ENCODE measurements at regions not wholly inside any gene's neighbourhood (a gene's known extent, or its start where the extent isn't known, plus 50 kb on each side); places are given as distances from the start of the nearest gene placed in this dataset.

DNA sequence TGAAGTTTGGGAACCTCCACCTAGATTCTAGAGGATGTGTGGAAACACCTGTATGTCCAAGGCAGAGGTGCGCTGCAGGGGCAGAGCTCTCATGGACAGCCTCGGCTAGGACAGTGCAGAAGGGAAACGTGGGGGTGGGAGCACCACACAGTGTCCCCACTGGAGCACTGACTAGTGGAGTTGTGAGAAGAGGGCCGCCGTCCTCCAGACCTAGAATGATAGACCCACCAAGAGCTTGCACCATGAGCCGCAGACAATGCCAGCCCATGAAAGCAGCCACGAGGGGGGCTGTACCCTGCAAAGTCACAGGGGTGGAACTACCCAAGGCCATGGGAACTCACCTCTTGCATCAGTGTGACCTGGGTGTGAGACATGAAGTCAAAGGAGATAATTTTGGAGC is 274.5 kb upstream of the FMR1 start:
- no peak for DNase-seq (ENCODE audit: low spot score in 2 of 2)
- H3K4me3 ChIP-seq = no peak overlapping the region
- H3K27me3 ChIP-seq = no peaks in the 10 kb centered on the region
- TF ChIP-seq, protein P1, sequence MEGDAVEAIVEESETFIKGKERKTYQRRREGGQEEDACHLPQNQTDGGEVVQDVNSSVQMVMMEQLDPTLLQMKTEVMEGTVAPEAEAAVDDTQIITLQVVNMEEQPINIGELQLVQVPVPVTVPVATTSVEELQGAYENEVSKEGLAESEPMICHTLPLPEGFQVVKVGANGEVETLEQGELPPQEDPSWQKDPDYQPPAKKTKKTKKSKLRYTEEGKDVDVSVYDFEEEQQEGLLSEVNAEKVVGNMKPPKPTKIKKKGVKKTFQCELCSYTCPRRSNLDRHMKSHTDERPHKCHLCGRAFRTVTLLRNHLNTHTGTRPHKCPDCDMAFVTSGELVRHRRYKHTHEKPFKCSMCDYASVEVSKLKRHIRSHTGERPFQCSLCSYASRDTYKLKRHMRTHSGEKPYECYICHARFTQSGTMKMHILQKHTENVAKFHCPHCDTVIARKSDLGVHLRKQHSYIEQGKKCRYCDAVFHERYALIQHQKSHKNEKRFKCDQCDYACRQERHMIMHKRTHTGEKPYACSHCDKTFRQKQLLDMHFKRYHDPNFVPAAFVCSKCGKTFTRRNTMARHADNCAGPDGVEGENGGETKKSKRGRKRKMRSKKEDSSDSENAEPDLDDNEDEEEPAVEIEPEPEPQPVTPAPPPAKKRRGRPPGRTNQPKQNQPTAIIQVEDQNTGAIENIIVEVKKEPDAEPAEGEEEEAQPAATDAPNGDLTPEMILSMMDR (IDR thresholded peaks at IDR 0.05) = no peak
- H3K27ac ChIP-seq = no peak overlapping the region
- intact Hi-C loops (cut with DNase I) = no loop called here
- no peaks in the 10 kb centered on the region for H3K4me1 ChIP-seq
- no peaks in the 10 kb centered on the region for H3K9me3 ChIP-seq
- H3K36me3 ChIP-seq = no peaks in the 10 kb centered on the region

DNA sequence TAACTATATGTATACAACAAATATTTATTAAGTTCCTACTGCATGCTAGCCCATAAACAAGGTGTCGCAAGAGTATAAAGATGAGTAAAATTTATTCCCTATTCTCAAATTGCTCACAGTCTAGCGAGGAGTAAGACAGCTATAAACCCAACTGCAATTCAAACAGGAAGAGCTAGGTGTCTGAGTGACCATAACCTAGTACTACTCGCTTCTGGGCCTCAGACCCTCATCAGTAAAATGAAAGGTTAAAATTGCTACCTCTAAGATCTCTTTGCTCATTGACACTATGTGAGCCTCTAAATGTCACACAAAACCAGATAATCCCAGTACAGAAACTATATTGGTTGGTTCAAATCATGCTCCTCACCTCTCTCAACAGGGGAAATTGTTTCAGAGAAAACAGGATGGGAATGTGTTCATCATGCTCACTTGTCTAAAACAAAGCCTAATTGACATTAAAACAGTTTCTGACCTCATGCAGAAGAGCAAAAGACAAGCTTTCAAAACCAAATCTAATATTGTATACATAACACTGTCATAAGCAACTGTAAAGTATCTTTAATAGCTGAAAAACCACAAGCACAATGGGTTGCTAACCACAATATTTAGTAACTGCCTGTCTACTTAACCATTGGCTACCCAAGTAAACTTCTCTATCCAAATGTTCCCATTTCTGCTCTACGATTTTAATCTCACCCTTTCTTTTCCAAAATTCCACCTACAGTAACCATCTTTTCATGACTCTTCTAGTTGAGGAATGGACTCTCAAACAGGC is 264.6 kb upstream of the FMR1 start:
- no peaks in the 10 kb centered on the region for H3K4me1 ChIP-seq
- H3K27me3 ChIP-seq = no peaks in the 10 kb centered on the region
- DNase-seq (ENCODE audit: low spot score in 2 of 2) = no peak
- intact Hi-C loops (cut with DNase I) = no loop called here
- TF ChIP-seq, protein P1 (IDR thresholded peaks at IDR 0.05) = no peak
- H3K9me3 ChIP-seq = no peaks in the 10 kb centered on the region
- no peaks in the 10 kb centered on the region for H3K36me3 ChIP-seq
- no peak overlapping the region for H3K4me3 ChIP-seq
- H3K27ac ChIP-seq = no peak overlapping the region

DNA sequence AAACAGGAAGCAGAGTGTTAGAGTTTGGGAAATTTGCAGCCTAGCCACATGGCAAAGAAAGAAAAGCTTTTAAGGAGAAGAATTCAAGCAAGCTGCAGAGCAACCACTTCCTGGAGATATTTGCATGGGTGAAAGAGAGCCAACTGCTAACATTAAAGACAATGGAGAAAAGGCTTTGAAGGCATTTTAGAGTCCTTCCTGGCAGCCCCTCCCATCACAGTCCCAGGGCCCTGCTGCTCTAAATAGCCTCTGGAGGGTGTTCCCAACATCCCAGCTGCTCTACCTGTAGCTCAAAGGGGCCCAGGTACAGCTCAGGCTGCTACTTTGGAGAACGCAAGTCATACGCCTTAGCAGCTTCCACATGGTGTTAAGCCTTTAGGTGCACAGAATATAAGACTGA is 235.9 kb upstream of the FMR1 start:
- no peak for DNase-seq (ENCODE audit: low spot score in 2 of 2)
- no peak overlapping the region for H3K4me3 ChIP-seq
- H3K9me3 ChIP-seq = no peaks in the 10 kb centered on the region
- TF ChIP-seq, protein P1 (IDR thresholded peaks at IDR 0.05) = no peak
- no peaks in the 10 kb centered on the region for H3K36me3 ChIP-seq
- no peak overlapping the region for H3K27ac ChIP-seq
- no peaks in the 10 kb centered on the region for H3K4me1 ChIP-seq
- intact Hi-C loops (cut with DNase I) = no loop called here
- H3K27me3 ChIP-seq = no peaks in the 10 kb centered on the region

DNA sequence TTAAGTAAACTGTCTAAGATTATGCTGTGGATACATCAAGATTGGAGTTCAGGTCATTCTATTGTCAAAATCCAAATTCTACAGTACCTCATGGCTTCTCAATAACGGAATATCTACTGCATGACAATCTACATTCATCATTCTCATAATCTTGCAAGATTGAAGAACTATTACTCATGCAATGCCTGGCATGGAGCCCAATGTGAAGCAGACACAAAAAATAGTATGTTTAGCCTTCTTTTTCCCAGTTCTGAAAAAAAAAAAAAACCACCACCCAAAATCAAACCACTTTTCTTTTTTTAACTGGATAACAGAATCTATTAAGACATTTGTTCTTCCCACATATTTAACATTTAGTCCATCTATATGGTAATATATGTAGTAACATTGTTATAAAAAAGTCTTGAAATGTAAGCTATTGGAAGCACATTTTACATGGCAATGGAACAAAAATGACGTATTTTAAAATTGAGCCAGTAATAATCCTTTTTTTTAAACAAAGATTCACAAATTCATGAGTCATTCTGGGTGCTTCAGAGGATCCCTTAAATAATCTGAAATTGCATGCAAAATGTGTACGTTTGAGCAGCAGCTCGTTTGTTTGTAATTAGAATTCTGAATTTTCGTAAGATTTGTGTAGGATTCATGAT is 232.2 kb upstream of the FMR1 start:
- intact Hi-C loops (cut with DNase I) = no loop called here
- Histone ChIP-seq H3K4me3 (no peak overlapping the region), H3K9me3 (no peaks in the 10 kb centered on the region), H3K27ac (no peak overlapping the region), H3K27me3 (no peaks in the 10 kb centered on the region), H3K36me3 (no peaks in the 10 kb centered on the region), H3K4me1 (no peaks in the 10 kb centered on the region)
- TF ChIP-seq, protein P1 (IDR thresholded peaks at IDR 0.05) = no peak
- DNase-seq (ENCODE audit: low spot score in 2 of 2) = no peak

DNA sequence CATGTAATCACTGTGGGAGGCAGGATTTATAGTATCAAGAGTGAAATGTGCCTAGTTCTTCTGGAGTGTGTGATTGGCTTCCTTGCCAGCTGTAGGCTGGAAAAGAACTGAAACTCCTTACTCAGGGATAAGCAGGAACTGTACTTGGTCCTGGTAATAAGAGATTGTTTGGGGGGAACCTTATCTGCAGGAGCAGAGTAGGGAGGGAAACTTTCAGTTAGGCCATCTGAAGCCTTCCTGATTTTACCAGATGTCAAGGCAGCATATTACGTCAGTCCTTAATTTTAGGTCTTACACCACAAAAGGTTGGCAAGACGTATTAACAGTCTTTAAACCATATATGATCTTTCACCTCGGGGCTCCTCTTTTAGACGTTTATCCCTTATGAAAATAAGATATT is 231.5 kb upstream of the FMR1 start:
- Histone ChIP-seq H3K36me3 (no peaks in the 10 kb centered on the region), H3K27me3 (no peaks in the 10 kb centered on the region), H3K27ac (no peak overlapping the region), H3K4me1 (no peaks in the 10 kb centered on the region), H3K4me3 (no peak overlapping the region), H3K9me3 (no peaks in the 10 kb centered on the region)
- intact Hi-C loops (cut with DNase I) = no loop called here
- TF ChIP-seq, protein P1 (IDR thresholded peaks at IDR 0.05) = no peak
- DNase-seq (ENCODE audit: low spot score in 2 of 2) = no peak

Measured in ascending aorta (tissue), 2 donors.